ENCODE measurements at regions not wholly inside any gene's neighbourhood (a gene's known extent, or its start where the extent isn't known, plus 50 kb on each side); places are given as distances from the start of the nearest gene placed in this dataset.
"Not testable (repeated sequence)": the region's sequence is repeated elsewhere in the genome, so short reads cannot be mapped to it uniquely, and the experiment has no call there.

DNA sequence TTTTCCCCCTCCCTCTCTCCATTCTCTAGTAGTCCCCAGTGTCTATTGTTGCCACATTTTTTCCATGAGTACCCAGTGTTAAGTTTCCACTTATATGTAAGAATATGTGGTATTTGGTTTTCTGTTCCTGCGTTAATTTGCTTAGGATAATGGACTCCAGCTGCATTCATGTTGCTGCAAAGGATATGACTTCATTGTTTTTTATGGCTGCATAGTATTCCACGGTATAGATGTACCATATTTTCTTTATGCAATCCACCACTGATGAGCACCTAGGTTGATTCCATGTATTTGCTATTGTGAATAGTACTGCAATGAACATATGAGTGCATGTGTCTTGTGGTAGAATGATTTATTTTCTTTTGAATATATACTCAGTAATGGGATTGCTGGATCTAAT is 77.4 kb upstream of the MEGF10 start:
- no peak for DNase-seq (ENCODE audit: low read depth in 2 of 2)

DNA sequence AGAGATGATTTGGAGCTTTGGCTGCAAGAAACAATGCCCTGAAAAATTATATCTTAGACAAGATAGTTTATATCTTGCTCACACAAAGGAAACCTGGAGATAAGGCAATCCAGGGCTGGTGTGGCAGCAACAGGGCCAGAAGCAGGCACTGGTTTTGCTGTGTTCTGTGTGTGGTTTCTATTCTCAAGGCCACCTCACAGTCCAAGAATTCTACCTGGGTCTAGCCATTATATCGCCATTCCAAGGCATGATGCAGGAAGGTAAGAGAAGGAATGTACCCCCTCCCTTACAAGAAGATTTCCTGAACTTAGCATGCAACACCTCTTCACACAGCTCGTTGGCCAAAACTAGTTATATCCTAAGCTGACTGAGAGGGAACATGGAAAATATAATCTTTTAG is 74.5 kb upstream of the MEGF10 start:
- DNase-seq (ENCODE audit: low read depth in 2 of 2), result no peak

DNA sequence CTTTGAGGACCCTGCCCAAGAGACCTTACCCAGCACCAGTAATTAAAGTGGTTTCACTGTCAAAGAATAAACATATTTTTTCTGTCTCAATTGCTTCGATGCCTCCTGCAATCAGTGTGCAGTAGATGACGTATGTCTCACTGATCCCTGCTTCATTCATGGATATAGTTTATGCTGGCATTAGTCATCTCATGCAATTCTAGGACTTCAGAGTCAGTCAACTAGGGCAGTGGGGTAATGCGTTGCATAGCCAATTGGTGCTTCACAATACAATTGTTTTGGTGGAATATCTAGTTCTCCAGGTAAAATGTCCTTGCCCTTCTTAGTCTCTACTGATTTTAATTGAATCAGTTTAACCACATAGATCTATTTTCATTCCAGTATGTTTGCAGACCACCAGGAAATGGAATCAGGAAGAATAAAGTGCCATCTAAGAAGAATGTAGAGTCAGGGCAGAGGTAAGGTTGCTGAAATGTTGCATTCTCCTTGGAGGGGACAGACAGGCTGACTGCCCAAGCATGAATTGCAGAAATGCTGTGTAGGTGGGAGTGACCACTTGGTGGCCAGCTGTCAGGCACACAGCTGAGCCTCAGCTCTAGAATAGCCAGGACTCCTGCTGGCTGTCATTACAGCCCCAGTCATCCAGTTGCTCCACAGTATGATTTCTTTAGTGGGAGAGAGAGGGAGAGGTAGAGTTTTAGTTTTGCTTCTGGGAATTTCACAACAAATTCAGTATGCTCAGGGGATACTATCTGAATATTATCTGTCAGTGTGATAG is 73.5 kb upstream of the MEGF10 start:
- no peak for DNase-seq (ENCODE audit: low read depth in 2 of 2)

DNA sequence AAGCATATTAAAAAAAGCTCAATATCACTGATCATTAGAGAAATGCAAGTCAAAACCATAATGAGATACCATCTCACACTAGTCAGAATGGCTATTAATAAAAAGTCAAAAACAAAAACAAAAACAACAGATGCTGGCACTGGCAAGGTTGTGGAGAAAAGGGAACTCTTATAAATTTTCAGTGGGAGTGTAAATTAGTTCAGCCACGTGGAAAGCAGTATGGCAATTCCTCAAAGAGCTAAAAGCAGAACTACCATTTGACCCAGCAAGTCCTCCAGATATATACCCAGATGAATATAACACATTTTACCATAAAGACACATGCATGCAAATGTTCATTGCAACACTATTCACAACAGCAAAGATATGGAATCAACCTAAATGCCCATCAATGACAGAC is 68.7 kb upstream of the MEGF10 start:
- not testable (repeated sequence) for DNase-seq (ENCODE audit: low read depth in 2 of 2)

DNA sequence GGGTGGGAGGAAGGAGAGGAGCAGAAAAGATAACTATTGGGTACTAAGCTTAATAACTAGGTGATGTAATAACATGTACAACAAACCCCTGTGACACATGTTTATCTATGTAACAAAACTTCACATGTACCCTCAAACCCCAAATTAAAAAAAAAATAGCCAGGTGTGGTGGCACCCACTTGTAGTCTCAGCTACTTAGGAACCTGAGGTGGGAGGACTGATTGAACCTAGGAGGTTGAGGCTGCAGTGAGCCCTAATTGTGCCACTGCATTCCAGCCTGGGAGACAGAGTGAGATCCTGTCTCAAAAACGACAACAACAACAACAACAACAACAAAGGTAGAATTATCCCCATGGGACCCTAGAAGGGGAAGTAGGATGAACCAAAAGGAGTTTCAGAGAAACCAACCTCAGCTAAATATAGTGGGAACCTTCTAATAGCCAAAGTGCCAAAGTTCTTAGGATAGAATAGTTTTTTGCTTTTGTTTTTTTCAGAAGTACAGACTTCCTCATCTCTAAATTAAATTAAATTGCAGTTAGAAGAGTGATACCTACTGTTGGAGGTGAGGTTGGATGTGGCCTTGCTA is 67.9 kb upstream of the MEGF10 start:
- DNase-seq (ENCODE audit: low read depth in 2 of 2), result not testable (repeated sequence)

DNA sequence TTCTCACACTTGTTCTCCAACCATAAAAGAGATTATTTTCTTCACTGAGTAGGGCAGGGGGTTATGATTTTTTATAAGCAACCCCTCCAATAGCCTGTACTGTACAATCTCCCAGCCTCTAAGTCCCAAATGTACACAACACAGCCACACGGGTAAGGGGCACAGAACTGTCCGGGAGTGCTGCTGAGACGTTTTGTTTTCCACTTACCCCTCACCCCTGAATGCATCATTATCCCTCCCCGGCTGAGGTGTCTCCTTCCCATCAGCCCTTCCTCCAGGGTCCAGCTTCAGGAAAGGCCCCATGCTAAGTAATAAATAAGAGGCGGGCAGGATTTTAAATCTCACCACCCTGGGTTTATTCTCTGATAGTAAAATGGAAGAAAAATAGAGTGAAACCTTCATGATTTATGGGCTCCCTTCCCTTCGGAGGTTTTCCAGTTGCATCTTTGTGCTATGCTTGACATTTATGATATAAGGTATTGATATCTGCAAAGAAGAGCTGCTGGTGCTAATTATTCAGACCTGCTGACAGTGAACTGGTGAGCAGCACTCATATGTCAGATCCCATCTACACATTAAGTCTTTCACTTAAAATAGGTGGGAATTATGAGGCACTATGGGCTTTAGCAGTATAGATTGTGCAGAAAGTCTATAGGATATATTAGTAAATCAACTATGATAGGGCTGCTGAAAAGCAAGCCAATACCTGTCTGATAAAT is 67.2 kb upstream of the MEGF10 start:
- DNase-seq (ENCODE audit: low read depth in 2 of 2), result no peak

DNA sequence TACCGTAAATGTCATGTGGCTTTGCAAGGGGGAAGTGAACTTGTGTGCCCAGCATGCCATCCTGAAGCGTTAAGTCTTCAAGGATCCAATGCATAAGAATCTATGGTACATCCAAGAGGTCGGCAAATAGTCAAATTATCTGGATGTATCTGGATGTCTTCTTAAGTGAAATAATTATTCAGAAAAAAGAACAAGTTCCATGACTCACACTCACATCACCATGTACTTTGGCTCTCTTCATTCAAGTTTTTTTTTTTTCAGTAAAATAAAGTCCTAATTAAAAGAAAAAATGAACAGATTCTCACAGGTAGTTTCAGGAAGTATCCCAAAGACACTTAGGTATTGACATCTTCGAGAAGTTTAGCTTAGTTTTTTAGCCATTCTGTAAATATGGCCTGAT is 62.7 kb upstream of the MEGF10 start:
- no peak for DNase-seq (ENCODE audit: low read depth in 2 of 2)

DNA sequence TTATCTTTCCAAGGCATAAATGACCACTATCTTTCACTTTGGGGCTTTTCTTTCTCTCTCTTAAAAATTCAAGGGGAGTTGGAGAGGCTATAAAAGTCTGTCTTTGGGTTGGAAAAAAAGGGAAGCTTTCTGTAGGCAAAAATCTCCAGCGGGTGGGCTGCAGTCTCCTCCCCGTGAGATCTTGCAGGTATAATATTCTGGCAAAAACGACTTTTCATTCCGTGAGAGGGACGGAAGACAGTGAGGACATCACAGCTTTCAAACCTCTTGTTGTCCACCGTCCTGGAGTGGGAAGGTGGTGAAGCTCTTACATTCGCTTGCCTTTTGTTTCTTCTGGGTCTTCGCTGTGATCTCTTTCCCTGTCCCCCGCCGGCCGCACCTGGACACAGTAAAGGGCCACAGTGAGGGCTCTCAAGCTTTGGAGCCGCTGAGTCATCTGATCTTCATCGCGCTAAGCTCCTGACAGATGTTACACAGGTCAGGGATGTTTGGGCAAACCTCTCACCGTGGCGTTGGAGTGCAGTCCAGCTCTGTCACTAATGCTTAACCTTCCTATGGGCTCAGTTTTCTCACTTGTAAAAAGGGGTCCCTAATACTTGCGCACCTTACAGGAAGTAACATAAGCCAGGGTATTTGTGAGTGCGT is 61.9 kb upstream of the MEGF10 start:
- DNase-seq (ENCODE audit: low read depth in 2 of 2), result no peak

DNA sequence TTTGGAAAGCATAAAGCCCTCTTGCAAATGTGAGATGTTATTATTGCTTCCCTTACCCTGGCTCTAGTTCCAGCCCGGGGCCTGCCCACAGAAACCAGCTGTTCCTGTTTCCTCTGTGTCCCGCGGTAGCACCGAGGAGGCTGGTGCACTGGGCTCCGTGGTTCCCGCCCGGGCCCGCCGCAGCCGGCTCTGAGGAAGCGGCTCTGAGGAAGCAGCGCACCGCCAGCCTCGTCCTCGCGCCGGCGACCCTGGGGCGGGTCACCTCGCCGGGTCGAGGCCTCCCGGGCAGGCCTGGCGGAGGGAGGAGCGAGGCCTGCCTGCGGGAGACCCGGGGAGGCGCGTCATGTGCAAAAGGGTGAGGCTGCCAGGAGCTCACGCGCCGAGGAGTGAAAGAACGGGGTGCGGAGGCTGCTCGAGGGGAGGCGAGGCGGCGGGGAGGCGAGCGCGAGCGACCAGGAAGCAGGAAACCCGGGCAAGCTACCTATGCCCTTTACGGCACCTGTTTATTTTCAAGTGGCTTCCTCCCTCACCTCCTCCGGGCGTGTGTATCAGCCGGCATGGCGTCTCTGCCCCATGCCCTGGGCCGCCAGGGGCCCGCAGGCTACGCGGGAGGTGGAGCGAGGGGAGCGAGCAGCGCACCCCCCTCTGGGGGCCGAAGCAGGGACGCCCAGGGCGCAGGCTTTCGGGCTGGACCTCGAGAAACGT is 61.3 kb upstream of the MEGF10 start:
- no peak for DNase-seq (ENCODE audit: low read depth in 2 of 2)

DNA sequence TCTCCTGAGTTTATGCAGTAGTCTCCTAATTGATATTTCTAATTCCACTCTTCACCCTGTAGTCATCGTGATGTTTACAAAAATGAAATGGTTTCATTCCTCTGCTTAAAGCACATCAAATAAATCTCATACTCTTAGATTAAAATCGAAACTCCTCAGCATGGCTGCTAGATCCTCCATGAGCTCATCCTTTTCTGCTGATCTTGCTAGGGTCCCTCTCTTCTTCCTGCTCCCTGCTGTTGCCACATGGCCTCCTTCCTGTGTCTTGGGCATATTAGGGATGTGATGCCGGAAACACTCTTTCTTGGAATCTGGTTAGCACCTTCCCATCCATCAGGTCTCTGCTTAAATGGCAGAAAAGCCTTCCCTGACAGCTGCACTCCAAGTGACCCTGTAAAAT is 59.5 kb upstream of the MEGF10 start:
- DNase-seq (ENCODE audit: low read depth in 2 of 2), result no peak

DNA sequence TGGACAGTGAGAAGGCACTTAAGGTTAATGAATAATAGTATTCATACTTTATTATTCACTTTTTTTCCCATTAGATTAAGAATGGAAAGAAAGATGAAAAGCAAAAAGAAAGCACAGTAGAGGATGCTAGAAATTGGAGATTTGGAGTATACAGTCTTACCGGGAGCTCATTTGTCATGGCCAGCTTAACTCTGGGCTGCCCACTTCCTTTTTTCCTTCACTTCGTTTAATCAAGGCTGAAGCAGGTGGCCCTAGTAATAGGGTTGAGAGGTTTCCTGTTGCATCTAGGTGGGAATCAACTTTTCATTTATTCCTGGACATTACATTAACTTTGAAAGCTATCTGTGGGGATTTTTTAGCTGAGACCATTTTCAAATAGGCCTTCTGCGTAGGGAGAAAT is 57.0 kb upstream of the MEGF10 start:
- DNase-seq (ENCODE audit: low read depth in 2 of 2), result no peak

DNA sequence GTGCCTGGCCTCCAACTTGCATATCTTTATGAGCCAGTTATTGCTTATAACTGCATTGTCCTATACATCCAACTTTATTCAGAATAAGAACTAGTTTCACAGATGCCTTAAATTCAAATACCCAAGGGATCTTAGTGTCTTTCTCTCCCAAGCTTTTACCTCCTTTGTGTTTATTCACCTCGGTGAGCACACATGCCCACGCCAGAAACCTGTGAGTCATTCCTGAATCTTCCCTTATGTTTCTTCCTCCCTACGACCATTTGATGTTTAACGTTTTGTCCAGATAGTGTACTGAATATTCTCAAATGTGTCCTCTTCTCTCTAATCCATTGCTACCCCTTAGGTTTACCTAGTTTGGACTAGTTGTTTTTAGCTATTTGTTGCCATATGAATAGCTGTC is 55.5 kb upstream of the MEGF10 start:
- DNase-seq (ENCODE audit: low read depth in 2 of 2), result no peak

DNA sequence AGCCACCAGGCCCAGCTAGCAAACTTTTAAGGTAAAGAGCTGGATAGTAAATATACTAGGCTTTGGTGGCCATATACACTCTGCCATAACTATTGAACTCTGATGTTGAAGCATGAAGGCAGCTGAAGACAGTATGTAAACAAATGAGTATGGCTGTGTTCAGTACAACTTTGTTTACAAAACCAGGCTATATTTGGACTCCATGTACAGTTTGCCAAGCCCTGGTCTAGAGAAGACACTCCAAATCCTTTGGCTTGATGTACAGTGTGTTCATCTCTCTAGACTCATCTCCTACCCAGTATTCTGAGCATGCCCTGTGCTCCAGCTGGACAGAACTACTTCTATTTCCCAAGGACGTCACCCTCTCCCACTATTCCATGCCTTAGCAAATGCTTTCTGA is 54.3 kb upstream of the MEGF10 start:
- no peak for DNase-seq (ENCODE audit: low read depth in 2 of 2)
